ENCODE measurements at regions not wholly inside any gene's neighbourhood (a gene's known extent, or its start where the extent isn't known, plus 50 kb on each side); places are given as distances from the start of the nearest gene placed in this dataset.
"Not testable (repeated sequence)": the region's sequence is repeated elsewhere in the genome, so short reads cannot be mapped to it uniquely, and the experiment has no call there.

DNA sequence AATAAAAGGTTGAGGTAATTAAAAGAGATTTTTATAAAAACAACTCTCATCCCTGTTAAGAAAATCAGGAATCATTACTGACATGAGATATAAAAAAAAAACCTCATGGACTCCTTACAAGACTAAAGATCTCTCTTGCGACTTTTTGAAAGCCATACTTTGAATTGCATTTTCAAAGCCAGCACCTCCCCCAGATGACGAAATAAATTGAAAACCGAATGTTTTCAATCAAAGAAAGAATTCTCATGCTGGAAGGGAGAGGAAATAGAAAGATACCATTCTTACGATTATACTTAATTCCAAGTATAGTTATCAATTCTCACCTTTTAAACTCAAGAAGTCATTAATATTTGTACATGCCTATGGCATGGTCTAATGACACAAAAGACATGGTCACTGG, 452.3 kb downstream of the GJA1 start:
- Histone ChIP-seq H2AFZ (ENCODE audit: low read length) (no peak overlapping the region), H4K20me1 (ENCODE audit: low read length) (no peaks in the 10 kb centered on the region), H3K4me2 (ENCODE audit: low read length) (no peak overlapping the region), H3F3A (ENCODE audit: low read length, unreplicated experiment) (no peaks in the 10 kb centered on the region), H3K79me2 (ENCODE audit: low read length) (no peaks in the 10 kb centered on the region), H3K27ac (ENCODE audit: low read length) (no peak overlapping the region), H3K36me3 (ENCODE audit: low read depth, low read length) (no peaks in the 10 kb centered on the region), H3K9me3 (ENCODE audit: low read length) (no peaks in the 10 kb centered on the region), H3K4me3 (ENCODE audit: low read length) (no peak overlapping the region), H3K27me3 (ENCODE audit: low read length) (peaks cover 9% of the 10 kb centered on the region; the same call in 1 of the 2 replicates), H3K9ac (ENCODE audit: low read length) (no peak overlapping the region), H3K9me2 (replicated peaks; ENCODE audit: low read length) (no peaks in the 10 kb centered on the region), H3K4me1 (ENCODE audit: insufficient read depth, low read length) (no peaks in the 10 kb centered on the region)
- intact Hi-C loops (cut with micrococcal nuclease), result no loop called here
- no TSS peak for BruUV-seq (replicated peaks)
- DNase-seq (no peak), ATAC-seq (no peak)
- ChIA-PET POLR2A (ENCODE audit: unreplicated experiment) (no interaction called here), CTCF (no interaction called here)
- TF ChIP-seq, protein P1, sequence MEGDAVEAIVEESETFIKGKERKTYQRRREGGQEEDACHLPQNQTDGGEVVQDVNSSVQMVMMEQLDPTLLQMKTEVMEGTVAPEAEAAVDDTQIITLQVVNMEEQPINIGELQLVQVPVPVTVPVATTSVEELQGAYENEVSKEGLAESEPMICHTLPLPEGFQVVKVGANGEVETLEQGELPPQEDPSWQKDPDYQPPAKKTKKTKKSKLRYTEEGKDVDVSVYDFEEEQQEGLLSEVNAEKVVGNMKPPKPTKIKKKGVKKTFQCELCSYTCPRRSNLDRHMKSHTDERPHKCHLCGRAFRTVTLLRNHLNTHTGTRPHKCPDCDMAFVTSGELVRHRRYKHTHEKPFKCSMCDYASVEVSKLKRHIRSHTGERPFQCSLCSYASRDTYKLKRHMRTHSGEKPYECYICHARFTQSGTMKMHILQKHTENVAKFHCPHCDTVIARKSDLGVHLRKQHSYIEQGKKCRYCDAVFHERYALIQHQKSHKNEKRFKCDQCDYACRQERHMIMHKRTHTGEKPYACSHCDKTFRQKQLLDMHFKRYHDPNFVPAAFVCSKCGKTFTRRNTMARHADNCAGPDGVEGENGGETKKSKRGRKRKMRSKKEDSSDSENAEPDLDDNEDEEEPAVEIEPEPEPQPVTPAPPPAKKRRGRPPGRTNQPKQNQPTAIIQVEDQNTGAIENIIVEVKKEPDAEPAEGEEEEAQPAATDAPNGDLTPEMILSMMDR (conservative IDR thresholded peaks at IDR 0.05; ENCODE audit: low read depth, low read length), result no peak
- TF ChIP-seq EZH2 (IDR thresholded peaks at IDR 0.05; ENCODE audit: low read length, unreplicated experiment) (no peak), EZH2phosphoT487 (IDR thresholded peaks at IDR 0.05; ENCODE audit: borderline replicate concordance, low read length) (no peak)

DNA sequence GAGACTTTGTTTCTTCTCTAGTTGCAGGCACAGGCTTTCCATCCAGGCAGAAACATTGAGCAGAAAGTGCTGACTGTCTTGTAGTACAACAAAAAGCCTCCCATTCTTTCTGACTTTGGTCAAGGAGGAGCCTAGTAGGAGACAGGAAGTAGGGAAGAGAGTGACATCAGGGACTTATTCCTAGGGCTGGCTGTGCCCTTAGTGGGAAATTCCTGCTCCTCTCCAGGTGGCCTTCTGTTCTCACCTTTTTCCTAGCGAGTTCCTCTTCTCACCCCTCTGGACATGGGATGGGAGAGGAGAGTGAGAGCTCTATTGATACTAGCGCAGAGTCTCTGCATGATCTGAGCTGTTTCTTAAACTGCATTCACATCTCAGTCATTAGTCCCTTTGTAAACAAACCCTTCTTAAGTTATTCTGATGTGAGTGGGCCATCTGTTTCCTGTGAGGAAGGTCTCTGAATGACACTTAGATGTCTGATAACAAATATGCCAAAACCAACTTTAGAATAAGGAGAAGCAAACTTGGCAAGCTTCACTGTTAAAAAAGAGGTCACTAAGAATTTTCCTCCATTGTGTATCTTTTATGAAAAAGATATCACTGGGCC, 455.0 kb downstream of the GJA1 start:
- H3K27me3 ChIP-seq (ENCODE audit: low read length), result 0 out of 2 replicates have a peak, but pooled peaks cover 2% of the 10 kb centered on the region
- intact Hi-C loops (cut with micrococcal nuclease), result no loop called here
- no peaks in the 10 kb centered on the region for H4K20me1 ChIP-seq (ENCODE audit: low read length)
- POLR2A ChIA-PET (ENCODE audit: unreplicated experiment), result no interaction called here
- DNase-seq, result no peak
- no peak overlapping the region for H3K4me3 ChIP-seq (ENCODE audit: low read length)
- BruUV-seq (replicated peaks), result no TSS peak
- no peaks in the 10 kb centered on the region for H3F3A ChIP-seq (ENCODE audit: low read length, unreplicated experiment)
- no peaks in the 10 kb centered on the region for H3K4me1 ChIP-seq (ENCODE audit: insufficient read depth, low read length)
- H3K36me3 ChIP-seq (ENCODE audit: low read depth, low read length), result no peaks in the 10 kb centered on the region
- TF ChIP-seq, protein P1 (conservative IDR thresholded peaks at IDR 0.05; ENCODE audit: low read depth, low read length), result no peak
- TF ChIP-seq EZH2phosphoT487 (IDR thresholded peaks at IDR 0.05; ENCODE audit: borderline replicate concordance, low read length), result no peak
- no peak for TF ChIP-seq EZH2 (IDR thresholded peaks at IDR 0.05; ENCODE audit: low read length, unreplicated experiment)
- H2AFZ ChIP-seq (ENCODE audit: low read length), result no peak overlapping the region
- no peak overlapping the region for H3K9ac ChIP-seq (ENCODE audit: low read length)
- no peak for ATAC-seq
- H3K27ac ChIP-seq (ENCODE audit: low read length), result no peak overlapping the region
- no peaks in the 10 kb centered on the region for H3K9me3 ChIP-seq (ENCODE audit: low read length)
- CTCF ChIA-PET, result no interaction called here
- no peak overlapping the region for H3K4me2 ChIP-seq (ENCODE audit: low read length)
- no peaks in the 10 kb centered on the region for H3K9me2 ChIP-seq (replicated peaks; ENCODE audit: low read length)
- no peaks in the 10 kb centered on the region for H3K79me2 ChIP-seq (ENCODE audit: low read length)

DNA sequence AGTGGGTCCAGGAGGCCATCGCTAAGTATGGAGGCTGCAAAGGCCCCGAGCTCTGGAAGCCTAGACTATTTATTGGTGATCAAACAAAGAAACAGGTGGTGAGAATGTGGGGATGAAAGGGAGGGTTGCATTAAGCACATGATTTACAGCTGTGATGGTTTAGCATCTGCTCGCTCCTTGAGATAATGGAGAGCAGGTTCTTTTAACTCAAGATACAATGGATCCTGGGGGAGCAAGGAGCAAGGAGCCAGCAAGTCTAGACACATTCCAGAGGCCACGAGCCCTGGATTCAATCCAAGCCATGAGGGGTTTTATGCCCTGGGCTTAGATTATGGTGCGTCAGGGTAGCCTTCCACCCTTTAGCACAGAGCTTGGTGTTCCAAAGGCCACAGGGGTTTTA, 460.3 kb downstream of the GJA1 start:
- ATAC-seq; BruUV-seq (replicated peaks); H3K9me3 ChIP-seq (ENCODE audit: low read length); H3F3A ChIP-seq (ENCODE audit: low read length, unreplicated experiment); H4K20me1 ChIP-seq (ENCODE audit: low read length); DNase-seq; CTCF ChIA-PET; H3K79me2 ChIP-seq (ENCODE audit: low read length); H3K9ac ChIP-seq (ENCODE audit: low read length); POLR2A ChIA-PET (ENCODE audit: unreplicated experiment); intact Hi-C loops (cut with micrococcal nuclease); H3K9me2 ChIP-seq (replicated peaks; ENCODE audit: low read length); H3K27ac ChIP-seq (ENCODE audit: low read length); H2AFZ ChIP-seq (ENCODE audit: low read length); H3K4me2 ChIP-seq (ENCODE audit: low read length); H3K27me3 ChIP-seq (ENCODE audit: low read length); H3K4me3 ChIP-seq (ENCODE audit: low read length); H3K36me3 ChIP-seq (ENCODE audit: low read depth, low read length); H3K4me1 ChIP-seq (ENCODE audit: insufficient read depth, low read length): not testable (repeated sequence)

All from PC-3 (cell line).